GM18873 (cell line): ENCODE measurements at regions not wholly inside any gene's neighbourhood (a gene's known extent, or its start where the extent isn't known, plus 50 kb on each side); places are given as distances from the start of the nearest gene placed in this dataset.
"Not testable (repeated sequence)": the region's sequence is repeated elsewhere in the genome, so short reads cannot be mapped to it uniquely, and the experiment has no call there.

Experiments used
- ATAC-seq: cut with Tn5 transposase; IDR thresholded peaks from one replicate; pipeline ENCODE4 v1.9.1; 2021; ENCODE audit warnings: mild to moderate bottlenecking, moderate library complexity, moderate number of reproducible peaks; ENCODE audit not compliant: unreplicated experiment, low FRiP score

GRCh38 chr18:11391661-11392060 is 217.7 kb upstream of the SLC35G4 start:
- no peak for ATAC-seq

GRCh38 chr18:11388755-11389680 is 220.4 kb upstream of the SLC35G4 start:
- ATAC-seq = no peak

GRCh38 chr18:11387880-11388279 is 221.5 kb upstream of the SLC35G4 start:
- ATAC-seq = no peak

GRCh38 chr18:11383381-11383780 is 226.0 kb upstream of the SLC35G4 start:
- ATAC-seq = no peak

GRCh38 chr18:11380968-11381367 is 228.4 kb upstream of the SLC35G4 start:
- ATAC-seq = no peak

- no peak for ATAC-seq
These were observed 229.7 kb upstream of the SLC35G4 start for GRCh38 chr18:11379660-11380059.

- no peak for ATAC-seq
These were observed 228.6 kb upstream of the PIEZO2 start for GRCh38 chr18:11377766-11378540.

GRCh38 chr18:11372163-11372562 is 222.8 kb upstream of the PIEZO2 start:
- no peak for ATAC-seq

- ATAC-seq = no peak
These were observed 220.2 kb upstream of the PIEZO2 start for GRCh38 chr18:11369556-11369955.

GRCh38 chr18:11368020-11368419 is 218.7 kb upstream of the PIEZO2 start:
- no peak for ATAC-seq

GRCh38 chr18:11367351-11367750 is 218.0 kb upstream of the PIEZO2 start:
- ATAC-seq = no peak

GRCh38 chr18:11366410-11366809 is 217.0 kb upstream of the PIEZO2 start:
- no peak for ATAC-seq

- ATAC-seq = no peak
These were observed 213.5 kb upstream of the PIEZO2 start for GRCh38 chr18:11362856-11363255.

GRCh38 chr18:11361862-11362261 is 212.5 kb upstream of the PIEZO2 start:
- not testable (repeated sequence) for ATAC-seq

- no peak for ATAC-seq
These were observed 208.3 kb upstream of the PIEZO2 start for GRCh38 chr18:11357678-11358077.

GRCh38 chr18:11344576-11344975 is 195.2 kb upstream of the PIEZO2 start:
- ATAC-seq = not testable (repeated sequence)

- no peak for ATAC-seq
These were observed 193.7 kb upstream of the PIEZO2 start for GRCh38 chr18:11343096-11343495.

GRCh38 chr18:11342115-11342514 is 192.7 kb upstream of the PIEZO2 start:
- not testable (repeated sequence) for ATAC-seq

GRCh38 chr18:11339188-11339775 is 189.9 kb upstream of the PIEZO2 start:
- no peak for ATAC-seq

- ATAC-seq = no peak
These were observed 186.9 kb upstream of the PIEZO2 start for GRCh38 chr18:11336241-11336640.

GRCh38 chr18:11327391-11328009 is 178.1 kb upstream of the PIEZO2 start:
- ATAC-seq = no peak
